PC-9 (cell line): ENCODE measurements at regions not wholly inside any gene's neighbourhood (a gene's known extent, or its start where the extent isn't known, plus 50 kb on each side); places are given as distances from the start of the nearest gene placed in this dataset.
"Not testable (repeated sequence)": the region's sequence is repeated elsewhere in the genome, so short reads cannot be mapped to it uniquely, and the experiment has no call there.

Experiments used
- BruUV-seq: library from RNA; stranded (reverse); fragments of 400-500 nt; replicated peaks from 2 replicates; lab custom pipeline; 2021; lab: Mats Ljungman, UMichigan
- CTCF ChIA-PET: fragments of 300-600 bp; sonication (Branson Sonifier 250); formaldehyde crosslinking; loops from one replicate; lab custom pipeline; 2022; ENCODE audit warnings: antibody characterized with exemption; lab: Charles Lee
- POLR2A ChIA-PET: fragments of 300-600 bp; sonication (Branson Sonifier 250); formaldehyde crosslinking; loops from one replicate; lab custom pipeline; 2022; ENCODE audit warnings: antibody characterized with exemption; ENCODE audit not compliant: unreplicated experiment; lab: Charles Lee
- DNase-seq, 2 experiments: peaks; one replicate each; pipeline versions ENCODE4 v3.0.0 to v3.0.0-alpha.2; 2015 to 2022; ENCODE audit warnings: mixed read lengths in 1 of 2
- H2AFZ ChIP-seq: fragments of 200-600 bp; sonication (generic); 2 replicates; pipeline ENCODE4 v1.8.1; 2017; ENCODE audit warnings: antibody characterized with exemption
- H3F3A ChIP-seq: fragments of 200-600 bp; sonication (generic); 2 replicates; pipeline ENCODE4 v1.8.1; 2017; ENCODE audit warnings: antibody characterized with exemption, mild to moderate bottlenecking, low read depth; ENCODE audit not compliant: insufficient read depth
- H3K27ac ChIP-seq: fragments of 200-600 bp; sonication (generic); 2 replicates; pipeline ENCODE4 v1.6.1; 2016; ENCODE audit warnings: mixed run types
- H3K27me3 ChIP-seq: fragments of 200-600 bp; sonication (generic); 2 replicates; pipeline ENCODE4 v1.6.1; 2016; ENCODE audit warnings: low read depth, mixed run types; ENCODE audit not compliant: insufficient read depth
- H3K36me3 ChIP-seq: fragments of 200-600 bp; sonication (generic); 2 replicates; pipeline ENCODE4 v1.6.1; 2016; ENCODE audit warnings: low read depth, mixed run types
- H3K4me1 ChIP-seq: fragments of 200-600 bp; sonication (generic); replicated peaks from 2 replicates; pipeline ENCODE4 v1.6.1; 2016; ENCODE audit warnings: mixed run types; ENCODE audit not compliant: insufficient read depth
- H3K4me2 ChIP-seq: fragments of 200-600 bp; sonication (generic); 2 replicates; pipeline ENCODE4 v1.6.1; 2017; ENCODE audit warnings: mixed run types
- H3K4me3 ChIP-seq: fragments of 200-600 bp; sonication (generic); 2 replicates; pipeline ENCODE4 v1.6.1; 2016; ENCODE audit warnings: mixed run types
- H3K79me2 ChIP-seq: fragments of 200-600 bp; sonication (generic); 2 replicates; pipeline ENCODE4 v1.6.1; 2017; ENCODE audit warnings: low read depth, mixed run types
- H3K9me2 ChIP-seq: fragments of 200-600 bp; sonication (generic); 2 replicates; pipeline ENCODE4 v1.8.1; 2017; ENCODE audit warnings: mild to moderate bottlenecking; ENCODE audit not compliant: insufficient read depth
- H3K9me3 ChIP-seq: fragments of 200-600 bp; sonication (generic); 2 replicates; pipeline ENCODE4 v1.8.1; 2016; ENCODE audit warnings: low read depth; ENCODE audit not compliant: insufficient read depth
- H4K20me1 ChIP-seq: fragments of 200-600 bp; sonication (generic); 2 replicates; pipeline ENCODE4 v1.8.1; 2017; ENCODE audit not compliant: insufficient read depth
- EZH2 ChIP-seq: fragments of 200-600 bp; sonication (generic); IDR thresholded peaks from 2 replicates; pipeline ENCODE4 v1.8.0; 2017; ENCODE audit warnings: antibody characterized with exemption, low read depth
- intact Hi-C: fragments of 100-400 bp; cut with micrococcal nuclease; formaldehyde crosslinking; loops from one replicate; pipeline ENCODE4 v1.10.0; 2022; ENCODE audit not compliant: unreplicated experiment
- TF ChIP-seq, protein P1 (sequence below): fragments of 200-600 bp; sonication (generic); conservative IDR thresholded peaks from 2 replicates; pipeline ENCODE4 v1.6.1; 2017; ENCODE audit warnings: mixed run types, antibody characterized with exemption, mild to moderate bottlenecking, moderate library complexity

GRCh38 chr2:242004223-242004901 is 134.8 kb downstream of the RTP5 start:
- intact Hi-C loops, result no loop called here
- BruUV-seq, result no TSS peak
- ChIA-PET POLR2A (interaction anchor here (0.5 kb wide), 1 partner anchor 28 kb away, joined by 3 read pairs; no protein-coding TSS in a partner anchor), CTCF (no interaction called here)
- H4K20me1 ChIP-seq, result no peaks in the 10 kb centered on the region
- no peak overlapping the region for H3K4me2 ChIP-seq
- peaks cover 6% of the 10 kb centered on the region; the same call in 1 of the 2 replicates for H3K9me3 ChIP-seq
- no peaks in the 10 kb centered on the region for H3K36me3 ChIP-seq
- no peaks in the 10 kb centered on the region for H3K9me2 ChIP-seq
- no peak overlapping the region for H2AFZ ChIP-seq
- no peak for TF ChIP-seq EZH2
- TF ChIP-seq, protein P1, sequence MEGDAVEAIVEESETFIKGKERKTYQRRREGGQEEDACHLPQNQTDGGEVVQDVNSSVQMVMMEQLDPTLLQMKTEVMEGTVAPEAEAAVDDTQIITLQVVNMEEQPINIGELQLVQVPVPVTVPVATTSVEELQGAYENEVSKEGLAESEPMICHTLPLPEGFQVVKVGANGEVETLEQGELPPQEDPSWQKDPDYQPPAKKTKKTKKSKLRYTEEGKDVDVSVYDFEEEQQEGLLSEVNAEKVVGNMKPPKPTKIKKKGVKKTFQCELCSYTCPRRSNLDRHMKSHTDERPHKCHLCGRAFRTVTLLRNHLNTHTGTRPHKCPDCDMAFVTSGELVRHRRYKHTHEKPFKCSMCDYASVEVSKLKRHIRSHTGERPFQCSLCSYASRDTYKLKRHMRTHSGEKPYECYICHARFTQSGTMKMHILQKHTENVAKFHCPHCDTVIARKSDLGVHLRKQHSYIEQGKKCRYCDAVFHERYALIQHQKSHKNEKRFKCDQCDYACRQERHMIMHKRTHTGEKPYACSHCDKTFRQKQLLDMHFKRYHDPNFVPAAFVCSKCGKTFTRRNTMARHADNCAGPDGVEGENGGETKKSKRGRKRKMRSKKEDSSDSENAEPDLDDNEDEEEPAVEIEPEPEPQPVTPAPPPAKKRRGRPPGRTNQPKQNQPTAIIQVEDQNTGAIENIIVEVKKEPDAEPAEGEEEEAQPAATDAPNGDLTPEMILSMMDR, result no peak
- peaks cover 62% of the 10 kb centered on the region for H3K27me3 ChIP-seq
- no peak for DNase-seq
- H3K79me2 ChIP-seq, result no peaks in the 10 kb centered on the region
- no peak overlapping the region for H3K4me3 ChIP-seq
- H3K4me1 ChIP-seq, result no peaks in the 10 kb centered on the region
- peaks cover 7% of the 10 kb centered on the region; the same call in 1 of the 2 replicates for H3F3A ChIP-seq
- no peak overlapping the region for H3K27ac ChIP-seq

DNA sequence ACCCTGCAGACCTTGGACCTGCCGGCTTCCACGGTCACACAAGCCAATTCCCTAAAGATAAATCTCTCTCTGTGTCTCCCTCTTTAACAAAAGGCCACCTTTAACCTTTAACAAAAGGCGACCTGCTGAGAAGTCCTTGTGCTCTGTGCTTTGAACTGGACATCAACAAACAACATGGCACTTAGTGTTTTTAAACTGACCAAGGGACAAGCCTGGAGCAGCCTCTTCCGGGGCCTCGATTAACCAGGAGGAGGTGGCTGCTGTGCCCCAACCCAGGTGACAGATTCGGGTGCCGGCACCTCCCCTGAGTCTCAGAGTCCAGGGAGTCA is 135.3 kb downstream of the RTP5 start:
- intact Hi-C loops, result no loop called here
- ChIA-PET POLR2A (no interaction called here), CTCF (no interaction called here)
- no peak for DNase-seq
- no peaks in the 10 kb centered on the region for H3K79me2 ChIP-seq
- no peaks in the 10 kb centered on the region for H3K36me3 ChIP-seq
- H4K20me1 ChIP-seq, result no peaks in the 10 kb centered on the region
- H3K4me1 ChIP-seq, result no peaks in the 10 kb centered on the region
- H3K27ac ChIP-seq, result no peak overlapping the region
- H3K4me3 ChIP-seq, result no peak overlapping the region
- H2AFZ ChIP-seq, result no peak overlapping the region
- H3K9me3 ChIP-seq, result peaks cover 6% of the 10 kb centered on the region; the same call in 1 of the 2 replicates
- no TSS peak for BruUV-seq
- H3K9me2 ChIP-seq, result no peaks in the 10 kb centered on the region
- TF ChIP-seq, protein P1, result no peak
- TF ChIP-seq EZH2, result no peak
- no peak overlapping the region for H3K4me2 ChIP-seq
- H3F3A ChIP-seq, result peaks cover 7% of the 10 kb centered on the region; the same call in 1 of the 2 replicates
- peaks cover 57% of the 10 kb centered on the region for H3K27me3 ChIP-seq

- H2AFZ ChIP-seq, H3K4me3 ChIP-seq, DNase-seq, H3K79me2 ChIP-seq, BruUV-seq, intact Hi-C loops, H3K9me2 ChIP-seq, POLR2A ChIA-PET, H3K9me3 ChIP-seq, H3K27ac ChIP-seq, H3K36me3 ChIP-seq, H3K4me2 ChIP-seq, H4K20me1 ChIP-seq, H3K4me1 ChIP-seq, CTCF ChIA-PET: not testable (repeated sequence)
- Histone ChIP-seq H3K27me3 (peaks cover 44% of the 10 kb centered on the region), H3F3A (peaks cover 14% of the 10 kb centered on the region; the same call in 1 of the 2 replicates)
Observed at GRCh38 chr2:242006091-242006634, 136.6 kb downstream of the RTP5 start.

GRCh38 chr2:242008908-242009307 is 139.4 kb downstream of the RTP5 start:
- BruUV-seq, H3K4me2 ChIP-seq, intact Hi-C loops, H3K79me2 ChIP-seq, H4K20me1 ChIP-seq, H3K9me3 ChIP-seq, CTCF ChIA-PET, H2AFZ ChIP-seq, POLR2A ChIA-PET, H3K4me1 ChIP-seq, DNase-seq, H3K27ac ChIP-seq, H3K36me3 ChIP-seq, H3K4me3 ChIP-seq, H3K9me2 ChIP-seq: not testable (repeated sequence)
- H3K27me3 ChIP-seq, result peaks cover 39% of the 10 kb centered on the region
- H3F3A ChIP-seq, result peaks cover 15% of the 10 kb centered on the region; the same call in 1 of the 2 replicates

- CTCF ChIA-PET, H3K4me3 ChIP-seq, POLR2A ChIA-PET, H3K4me1 ChIP-seq, DNase-seq, H3K79me2 ChIP-seq, H3K36me3 ChIP-seq, H3K9me2 ChIP-seq, H3K27ac ChIP-seq, BruUV-seq, H4K20me1 ChIP-seq, H2AFZ ChIP-seq, H3K9me3 ChIP-seq, intact Hi-C loops, H3K4me2 ChIP-seq: not testable (repeated sequence)
- Histone ChIP-seq H3F3A (peaks cover 15% of the 10 kb centered on the region; the same call in 1 of the 2 replicates), H3K27me3 (peaks cover 41% of the 10 kb centered on the region)
Observed at GRCh38 chr2:242009846-242010245, 140.3 kb downstream of the RTP5 start.
